Peyer's patch (tissue), 4 donors: ENCODE measurements at regions not wholly inside any gene's neighbourhood (a gene's known extent, or its start where the extent isn't known, plus 50 kb on each side); places are given as distances from the start of the nearest gene placed in this dataset.

Source experiments
- CTCF ChIP-seq, 6 experiments: fragments of 450-650 bp in 4 of 6; fragments of 200-600 bp in 2 of 6; sonication (generic) in 1 of 6; IDR thresholded peaks; one replicate each; pipeline ENCODE4 v1.5.1; 2017 to 2019; ENCODE audit warnings: antibody characterized with exemption in 6 of 6, mild to moderate bottlenecking in 3 of 6, moderate library complexity in 1 of 6
- POLR2A ChIP-seq, 2 donors: fragments of 450-650 bp; IDR thresholded peaks; one replicate each; pipeline ENCODE4 v1.5.1; 2017; ENCODE audit warnings: antibody characterized with exemption in 2 of 2, mild to moderate bottlenecking in 2 of 2, moderate library complexity in 2 of 2

GRCh38 chr15:67953299-67953698 lies 100.8 kb upstream of the PIAS1 start:
- no peak for TF ChIP-seq CTCF (IDR thresholded peaks at IDR 0.05)
- TF ChIP-seq POLR2A (IDR thresholded peaks at IDR 0.05) = no peak
